HS-27A (cell line): ENCODE measurements at regions not wholly inside any gene's neighbourhood (a gene's known extent, or its start where the extent isn't known, plus 50 kb on each side); places are given as distances from the start of the nearest gene placed in this dataset.
"Not testable (repeated sequence)": the region's sequence is repeated elsewhere in the genome, so short reads cannot be mapped to it uniquely, and the experiment has no call there.

Experiments used
- DNase-seq: peaks from one replicate; pipeline ENCODE4 v3.0.0-alpha.2; 2012; ENCODE audit warnings: low read depth, missing footprints

DNA sequence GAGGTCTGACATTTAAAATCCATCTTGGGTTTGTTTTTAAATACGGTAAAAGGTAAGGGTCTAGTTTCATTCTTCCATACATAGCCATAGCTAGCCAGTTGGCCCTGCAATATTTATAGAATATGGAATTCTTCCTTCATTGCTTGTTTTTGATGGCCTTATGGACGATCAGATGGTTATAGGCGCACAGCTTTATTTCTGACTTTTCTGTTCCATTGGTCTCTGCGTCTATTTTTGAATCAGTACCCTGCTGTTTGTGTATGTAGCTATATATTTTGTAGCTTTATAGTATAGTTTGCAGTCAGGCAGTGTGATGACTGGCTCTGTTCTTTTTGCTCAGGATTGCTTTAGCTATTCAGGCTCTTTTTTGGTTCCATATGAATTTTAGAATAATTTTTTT is 366.8 kb upstream of the MIS18BP1 start:
- no peak for DNase-seq

DNA sequence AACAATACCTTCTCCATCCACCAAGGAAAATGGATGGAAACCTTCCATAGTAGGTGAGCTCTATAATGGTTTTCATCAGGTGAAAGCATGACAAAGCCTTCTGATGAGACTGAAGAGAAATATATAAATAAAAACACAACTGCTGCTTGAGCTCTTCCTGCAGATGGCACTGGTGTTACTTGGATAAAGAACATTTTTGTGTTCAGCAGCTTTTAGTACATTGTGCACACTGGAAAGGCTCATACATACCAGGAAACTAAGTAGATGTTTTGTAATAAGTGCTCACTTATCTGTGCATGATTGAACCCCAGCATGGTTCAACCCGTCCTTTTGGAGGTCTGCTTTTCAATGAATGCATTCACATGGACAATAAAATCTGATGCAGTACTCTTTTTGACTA is 357.3 kb upstream of the MIS18BP1 start:
- peak; percentile 14 for DNase-seq

GRCh38 chr14:45587142-45587541 is 334.1 kb upstream of the MIS18BP1 start:
- DNase-seq, result no peak

DNA sequence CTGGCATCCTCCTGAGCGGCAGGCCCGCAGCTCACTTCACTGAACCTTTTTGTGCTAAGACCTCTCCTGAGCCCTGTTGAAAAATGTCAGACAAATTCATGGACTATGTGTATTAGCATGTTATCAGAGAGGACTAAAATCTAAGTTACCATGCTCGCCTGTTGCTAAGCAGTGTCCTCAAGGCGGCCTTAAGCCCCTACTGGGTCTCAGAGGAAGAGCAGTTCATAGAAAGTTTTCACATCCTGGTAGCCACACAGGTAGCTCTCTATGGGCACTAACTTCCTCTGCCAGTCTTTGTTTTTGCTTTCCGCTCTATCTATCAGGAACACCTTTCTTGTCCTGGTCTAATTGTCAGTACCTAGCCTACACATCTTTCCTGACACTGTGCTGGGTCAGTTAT is 306.6 kb upstream of the MIS18BP1 start:
- DNase-seq, result no peak

DNA sequence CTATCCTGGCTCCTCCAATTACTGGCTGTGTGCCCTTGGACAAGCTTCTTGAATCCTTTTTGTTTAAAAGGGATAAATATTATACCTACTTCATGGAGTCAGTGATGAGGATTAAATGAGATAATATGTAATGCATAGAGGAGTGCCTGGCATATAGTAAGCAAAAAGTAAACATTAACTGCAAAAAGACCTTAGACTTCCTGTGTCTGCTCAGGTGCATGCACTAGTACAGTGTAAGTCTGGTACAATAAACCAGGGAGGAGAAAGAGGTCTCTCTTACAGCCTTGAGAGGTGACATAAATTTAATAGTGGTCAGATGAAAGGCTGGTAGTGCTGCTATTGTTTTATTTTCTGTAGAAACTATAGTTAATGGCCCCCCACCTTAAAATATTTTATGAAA is 305.2 kb upstream of the MIS18BP1 start:
- no peak for DNase-seq

DNA sequence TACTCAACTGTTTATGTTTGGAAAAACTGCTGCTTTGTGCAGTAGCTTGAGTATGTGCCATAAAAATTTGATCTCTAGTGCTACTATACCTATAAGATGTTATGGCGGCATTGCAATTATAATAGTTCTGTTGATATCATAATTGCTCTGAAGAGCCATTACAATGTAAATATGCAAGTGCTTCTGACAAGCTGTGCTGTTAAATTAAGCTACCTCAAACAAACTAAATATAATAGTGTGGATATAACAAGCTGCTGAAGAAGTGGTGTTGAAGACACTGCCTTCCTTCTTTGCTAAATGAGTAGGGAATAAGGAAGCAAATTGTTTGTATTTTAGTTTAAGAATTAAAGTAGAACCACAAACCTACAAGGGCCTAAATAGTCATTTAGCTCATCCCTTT is 301.0 kb upstream of the MIS18BP1 start:
- DNase-seq, result no peak

- DNase-seq, result not testable (repeated sequence)
Observed at GRCh38 chr14:45551240-45551820, 298.3 kb upstream of the MIS18BP1 start.

DNA sequence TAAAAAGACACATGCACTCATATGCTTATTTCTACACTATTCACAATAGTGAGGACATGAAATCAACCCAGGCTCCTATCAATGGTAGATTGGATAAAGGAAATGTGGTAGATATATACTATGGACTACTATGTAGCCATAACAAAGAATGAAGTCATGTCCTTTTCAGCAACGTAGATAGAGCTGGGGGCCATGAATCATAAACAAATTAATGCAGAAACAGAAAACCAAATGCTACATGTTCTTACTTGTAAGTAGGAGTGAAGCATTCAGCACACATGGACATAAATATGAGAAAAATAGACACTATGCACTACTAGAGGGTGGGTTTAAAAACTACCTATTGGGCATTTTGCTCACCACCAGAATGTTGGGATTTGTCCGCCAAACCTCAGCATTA is 278.0 kb upstream of the MIS18BP1 start:
- no peak for DNase-seq

DNA sequence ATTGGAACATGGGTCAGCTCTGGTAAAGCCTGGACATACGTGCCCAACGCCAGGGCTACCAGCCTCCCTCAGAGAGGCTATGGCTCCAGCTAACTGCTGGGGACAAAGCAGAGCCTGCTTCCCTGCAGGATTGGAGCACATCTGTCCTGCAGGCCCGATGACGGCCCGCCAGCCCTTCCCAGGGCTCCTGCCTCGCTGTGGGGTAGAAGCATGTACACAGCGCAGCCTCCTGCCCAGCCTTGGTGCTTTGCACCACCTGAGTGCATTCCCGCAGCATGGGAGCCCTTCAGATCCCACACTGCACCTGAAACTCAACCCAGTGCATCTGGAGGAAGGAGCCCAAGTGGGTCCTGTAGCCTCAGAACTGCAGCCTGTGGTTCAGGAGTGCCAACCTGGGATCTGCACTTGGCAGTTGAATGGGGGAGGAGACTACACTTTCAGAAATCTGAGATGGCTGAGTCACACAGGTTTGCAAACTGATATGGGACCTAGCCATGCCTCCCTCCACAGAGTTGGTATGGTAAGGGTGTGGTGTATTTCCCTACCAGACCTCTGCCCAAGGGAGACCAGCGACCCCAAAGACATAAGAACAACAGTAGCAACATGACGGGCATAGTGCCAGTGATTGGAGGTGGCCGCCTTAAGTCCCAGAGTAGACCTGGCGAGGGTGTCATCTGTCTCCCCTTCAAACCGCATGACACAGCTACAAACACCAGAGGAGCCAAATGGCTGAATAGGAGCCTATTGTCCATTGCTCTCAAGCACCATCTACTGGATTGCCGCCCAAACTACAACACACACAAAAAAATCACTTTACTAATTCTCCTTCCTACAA is 273.9 kb upstream of the MIS18BP1 start:
- DNase-seq, result no peak

GRCh38 chr14:45519766-45520165 is 266.8 kb upstream of the MIS18BP1 start:
- no peak for DNase-seq

DNA sequence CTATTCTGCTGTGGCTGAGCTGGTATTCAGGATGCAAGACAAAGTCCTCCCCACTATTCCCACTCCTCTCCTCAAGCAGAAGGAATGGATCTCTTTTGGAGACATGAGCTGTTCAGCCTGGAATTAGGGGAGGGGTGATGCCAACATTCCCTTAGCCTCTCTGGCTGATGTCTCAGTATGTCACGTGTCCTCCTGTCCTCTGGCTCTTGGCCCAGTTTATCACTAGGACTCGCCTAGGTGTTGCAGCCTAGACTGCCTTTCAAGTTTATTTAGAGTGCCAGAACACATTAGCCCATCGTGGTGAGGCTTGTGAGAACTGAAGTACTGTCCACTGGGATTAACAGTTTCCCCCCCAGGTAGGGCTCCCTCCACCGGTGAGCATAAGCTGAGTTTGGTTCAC is 239.9 kb upstream of the MIS18BP1 start:
- DNase-seq, result no peak

DNA sequence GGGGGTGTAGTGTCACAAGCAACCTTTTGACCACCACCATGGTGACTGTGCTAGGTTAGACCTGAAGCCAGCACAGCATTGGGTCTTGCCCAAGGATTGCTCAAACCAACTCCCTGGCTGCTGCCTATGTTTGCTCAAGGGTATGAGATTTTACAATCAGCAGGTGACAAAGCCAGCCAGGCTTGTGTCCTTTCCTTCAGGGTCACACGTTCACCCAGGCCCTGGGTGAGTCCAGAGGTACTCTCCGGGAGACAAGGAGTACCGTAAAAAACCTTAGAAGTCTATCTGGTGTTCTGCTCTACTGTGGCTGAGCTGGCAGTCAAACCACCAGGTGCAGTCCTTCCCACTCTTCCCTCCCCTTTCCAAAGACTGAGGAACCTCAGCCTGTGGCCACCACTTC is 238.9 kb upstream of the MIS18BP1 start:
- no peak for DNase-seq

DNA sequence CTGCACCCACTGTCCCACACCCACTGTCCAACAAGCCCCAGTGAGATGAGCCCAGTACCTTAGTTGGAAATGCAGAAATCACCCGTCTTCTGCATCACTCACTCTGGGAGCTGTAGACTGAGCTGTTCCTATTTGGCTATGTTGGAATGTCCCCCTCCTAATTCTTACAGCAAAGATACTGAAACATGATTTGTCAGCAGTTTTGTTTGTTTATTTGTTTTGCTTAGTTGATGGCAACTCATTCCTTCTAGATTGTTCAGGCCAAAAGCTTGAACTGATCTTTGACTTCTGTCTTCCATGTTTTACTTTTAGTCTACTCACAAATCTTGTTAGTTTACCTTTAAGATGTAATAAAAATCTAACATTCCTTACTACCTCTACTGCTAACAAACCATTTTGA is 233.6 kb upstream of the MIS18BP1 start:
- DNase-seq, result no peak

GRCh38 chr14:45467023-45467422 is 214.0 kb upstream of the MIS18BP1 start:
- no peak for DNase-seq

DNA sequence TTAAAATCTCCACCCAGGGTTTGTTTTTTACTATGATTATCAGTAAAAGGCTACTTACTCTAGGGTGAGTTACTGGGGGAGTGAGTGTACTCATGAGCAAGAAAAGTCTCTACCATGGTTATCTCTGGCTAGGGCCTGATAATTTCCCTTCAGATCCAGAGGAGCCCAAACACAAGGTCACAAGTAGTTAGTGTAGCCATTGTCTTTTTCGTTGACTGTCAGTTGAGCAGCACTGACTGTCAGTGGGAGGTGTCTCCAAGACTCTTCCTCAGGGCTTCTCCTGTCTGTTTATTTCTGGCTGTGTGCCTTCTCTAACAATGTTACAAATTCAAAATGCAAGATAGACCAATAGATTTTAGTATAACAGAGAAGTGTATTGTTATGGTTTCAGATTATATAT is 181.2 kb upstream of the MIS18BP1 start:
- DNase-seq, result no peak

DNA sequence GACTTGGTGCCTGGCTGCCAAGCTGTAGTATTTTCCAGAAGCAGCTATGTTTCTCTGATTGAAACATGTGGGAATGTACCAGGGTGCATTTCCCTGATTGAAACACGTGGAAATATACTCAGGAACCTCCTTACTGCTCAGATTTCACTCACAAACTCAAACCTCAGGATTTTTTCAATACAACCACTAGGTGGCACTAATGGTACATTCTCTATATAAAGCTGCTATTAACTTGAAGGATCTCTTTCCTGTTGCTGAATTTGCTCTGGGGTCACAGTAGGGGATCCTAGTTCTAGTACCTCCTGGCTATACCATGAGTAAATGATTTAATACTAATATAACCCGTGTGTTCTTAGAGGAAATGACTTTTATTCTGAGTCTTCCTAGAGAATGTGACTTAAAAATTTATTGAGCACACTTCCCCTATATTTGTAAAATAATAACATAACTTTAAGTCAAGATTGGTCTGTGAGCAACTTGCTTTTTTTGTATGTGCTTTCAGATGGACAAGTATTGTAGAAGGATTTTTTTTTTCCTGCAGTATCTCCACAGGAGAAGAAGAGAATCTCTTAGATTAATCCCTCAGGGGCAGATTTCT is 173.8 kb upstream of the MIS18BP1 start:
- peak; percentile 2 for DNase-seq

DNA sequence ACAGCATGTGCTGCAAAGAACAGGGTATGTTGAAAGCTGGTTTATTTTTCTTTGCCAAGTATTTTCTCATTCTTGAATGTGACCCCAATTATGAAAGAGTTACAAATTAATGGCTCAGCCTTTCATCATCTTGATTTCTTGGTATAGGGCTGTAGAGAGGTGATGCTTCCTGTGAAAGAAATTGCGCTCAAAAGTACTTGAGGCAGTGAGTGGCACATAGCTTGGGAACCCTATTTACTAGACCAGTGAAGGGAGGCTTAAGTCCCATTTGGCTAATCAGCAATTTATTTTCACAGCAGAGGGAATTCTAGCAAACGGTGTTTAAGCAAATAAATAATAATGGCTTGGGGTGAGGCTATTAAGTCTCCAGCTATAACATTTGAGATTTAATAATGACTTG is 153.9 kb upstream of the MIS18BP1 start:
- DNase-seq, result no peak

- DNase-seq, result no peak
Observed at GRCh38 chr14:45400950-45401640, 148.1 kb upstream of the MIS18BP1 start.

DNA sequence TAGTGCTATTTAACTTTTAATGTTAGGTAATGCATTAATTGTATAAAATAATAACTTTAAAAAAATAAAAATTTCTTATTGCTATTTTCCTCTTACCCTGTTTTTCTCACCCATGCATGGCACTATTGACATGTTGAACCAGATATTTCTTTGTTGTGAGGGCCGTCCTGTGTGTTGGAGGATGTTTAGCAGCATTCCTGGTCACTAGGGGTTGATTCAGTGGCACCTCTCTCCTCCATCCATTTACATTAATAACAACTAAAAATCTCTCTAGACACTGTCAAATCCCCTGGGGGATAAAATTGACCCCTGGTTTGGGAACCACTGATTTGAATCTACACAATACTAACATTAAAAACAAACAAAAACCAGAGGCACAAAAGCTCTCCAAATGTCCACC is 147.5 kb upstream of the MIS18BP1 start:
- no peak for DNase-seq

- DNase-seq, result no peak
Observed at GRCh38 chr14:45381091-45381490, 128.1 kb upstream of the MIS18BP1 start.

- DNase-seq, result no peak
Observed at GRCh38 chr14:45377166-45377565, 124.2 kb upstream of the MIS18BP1 start.

DNA sequence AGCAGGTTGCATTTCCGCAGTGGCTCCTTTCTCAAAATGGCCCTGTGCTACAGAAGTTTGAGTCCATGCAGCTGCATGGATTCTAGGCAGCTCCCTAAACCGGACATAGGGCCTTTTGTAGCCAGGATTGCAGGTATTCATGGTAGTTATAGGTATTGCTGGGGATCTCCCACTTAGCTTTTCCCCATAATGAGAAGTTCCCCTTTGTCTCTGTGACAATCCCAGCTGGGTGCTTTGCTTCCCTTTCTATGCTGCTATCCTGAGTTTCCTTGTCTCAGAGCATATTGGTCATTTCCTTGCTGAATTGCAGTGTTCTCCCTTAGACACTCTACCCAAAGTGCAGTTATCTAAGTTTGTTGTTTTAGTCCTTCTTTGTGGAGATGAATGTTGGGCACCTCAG is 120.9 kb upstream of the MIS18BP1 start:
- DNase-seq, result no peak
